H1 (cell line): ENCODE measurements at regions not wholly inside any gene's neighbourhood (a gene's known extent, or its start where the extent isn't known, plus 50 kb on each side); places are given as distances from the start of the nearest gene placed in this dataset.

ENCODE experiments used
- CTCF ChIA-PET: fragments of 300-600 bp; sonication (Branson Sonifier 250); formaldehyde crosslinking; loops from one replicate; lab custom pipeline; 2021; ENCODE audit not compliant: partially characterized antibody; lab: Charles Lee
- POLR2A ChIA-PET: fragments of 300-600 bp; sonication (Branson Sonifier 250); formaldehyde crosslinking; loops from one replicate; lab custom pipeline; 2021; ENCODE audit warnings: inconsistent platforms; ENCODE audit not compliant: partially characterized antibody; lab: Charles Lee
- DNase-seq, 2 experiments: peaks; one replicate each; pipeline versions ENCODE4 v3.0.0 to v3.0.0-alpha.2; 2010 to 2022; ENCODE audit warnings: low spot score in 2 of 2, low read depth in 1 of 2, mixed read lengths in 1 of 2
- FAIRE-seq: peaks from 2 replicates; lab custom pipeline; 2011; peaks lifted over from hg19 to GRCh38; lab: Jason Lieb, UNC
- H2AFZ ChIP-seq: 2 replicates; pipeline ENCODE4 v1.8.1; 2012; ENCODE audit warnings: low read length, inconsistent platforms
- H2AK5ac ChIP-seq: 2 replicates; pipeline ENCODE4 v1.6.1; 2013; ENCODE audit warnings: low read depth, low read length
- H2BK120ac ChIP-seq: replicated peaks from 2 replicates; pipeline ENCODE3; 2013; ENCODE audit warnings: low read depth, low read length, inconsistent platforms
- H2BK12ac ChIP-seq: 2 replicates; pipeline ENCODE4 v1.6.1; 2013; ENCODE audit warnings: low read depth, low read length
- H2BK15ac ChIP-seq: 2 replicates; pipeline ENCODE4 v1.6.1; 2013; ENCODE audit warnings: low read length
- H2BK20ac ChIP-seq: 2 replicates; pipeline ENCODE4 v1.6.1; 2013; ENCODE audit warnings: low read length
- H2BK5ac ChIP-seq: 2 replicates; pipeline ENCODE4 v1.6.1; 2013; ENCODE audit warnings: low read depth, low read length
- H3K14ac ChIP-seq: 2 replicates; pipeline ENCODE4 v1.6.1; 2013; ENCODE audit warnings: inconsistent platforms; ENCODE audit not compliant: insufficient read length
- H3K18ac ChIP-seq: 2 replicates; pipeline ENCODE4 v1.6.1; 2013; ENCODE audit warnings: low read length; ENCODE audit errors: extremely low read depth
- H3K23ac ChIP-seq: 2 replicates; pipeline ENCODE4 v1.6.1; 2013; ENCODE audit warnings: inconsistent platforms; ENCODE audit not compliant: insufficient read length
- H3K23me2 ChIP-seq: 2 replicates; pipeline ENCODE4 v1.6.1; 2013; ENCODE audit warnings: low read depth, low read length
- H3K27ac ChIP-seq: 2 replicates; pipeline ENCODE4 v1.6.1; 2011; ENCODE audit warnings: low read depth, low read length, inconsistent platforms
- H3K27me3 ChIP-seq, 4 experiments: replicated peaks in 1 of 4; 1 replicate in 1 of 4; 2 replicates in 3 of 4; pipeline versions ENCODE4 v1.6.1 to v1.8.1; 2011 to 2013; ENCODE audit warnings: low read length in 3 of 4, mild to moderate bottlenecking in 3 of 4, inconsistent platforms in 2 of 4, mixed read lengths in 2 of 4, moderate library complexity in 1 of 4; ENCODE audit not compliant: control insufficient read depth in 3 of 4, insufficient read depth in 3 of 4; ENCODE audit errors: extremely low read depth in 1 of 4
- H3K36me3 ChIP-seq, 4 experiments: 2 replicates each; pipeline versions ENCODE4 v1.6.1 to v1.8.1; 2011 to 2013; ENCODE audit warnings: mild to moderate bottlenecking in 4 of 4, low read length in 3 of 4, moderate library complexity in 2 of 4, control low read depth in 1 of 4, inconsistent platforms in 1 of 4; ENCODE audit not compliant: insufficient read depth in 4 of 4, control insufficient read depth in 2 of 4
- H3K4ac ChIP-seq: replicated peaks from 2 replicates; pipeline ENCODE3; 2013; ENCODE audit warnings: low read length, low read depth, mixed read lengths, inconsistent platforms; ENCODE audit not compliant: insufficient read length
- H3K4me1 ChIP-seq, 4 experiments: replicated peaks in 1 of 4; 1 replicate in 1 of 4; 2 replicates in 3 of 4; pipeline versions ENCODE4 v1.6.1 to v1.8.1; 2011 to 2013; ENCODE audit warnings: low read length in 3 of 4, inconsistent platforms in 2 of 4, mixed read lengths in 1 of 4; ENCODE audit not compliant: insufficient read depth in 4 of 4, control insufficient read depth in 3 of 4
- H3K4me2 ChIP-seq, 2 experiments: 2 replicates each; pipeline versions ENCODE4 v1.6.1 to v1.8.1; 2011 to 2013; ENCODE audit warnings: low read depth in 2 of 2, low read length in 2 of 2, control low read depth in 1 of 2, inconsistent platforms in 1 of 2, mild to moderate bottlenecking in 1 of 2; ENCODE audit not compliant: insufficient read depth in 1 of 2
- H3K4me3 ChIP-seq, 4 experiments: fragments of 200-600, 300-600 bp in 1 of 4; sonication (generic), shearing (Covaris generic), sonication (Bioruptor Twin) in 1 of 4; 2 replicates each; pipeline versions ENCODE4 v1.5.1 to v1.8.1; 2011 to 2016; ENCODE audit warnings: low read length in 4 of 4, low read depth in 3 of 4, control low read depth in 2 of 4, inconsistent platforms in 2 of 4, mild to moderate bottlenecking in 2 of 4, mixed read lengths in 1 of 4, moderate library complexity in 1 of 4; ENCODE audit not compliant: insufficient read depth in 2 of 4; ENCODE audit errors: extremely low read depth in 1 of 4
- H3K56ac ChIP-seq: replicated peaks from 2 replicates; pipeline ENCODE3; 2013; ENCODE audit warnings: low read depth, mild to moderate bottlenecking, mixed read lengths, low read length, inconsistent platforms; ENCODE audit not compliant: insufficient read length
- H3K79me1 ChIP-seq: 2 replicates; pipeline ENCODE4 v1.6.1; 2013; ENCODE audit warnings: low read depth, low read length, control low read depth
- H3K79me2 ChIP-seq, 2 experiments: 2 replicates each; pipeline versions ENCODE4 v1.6.1 to v1.8.1; 2012 to 2013; ENCODE audit warnings: low read length in 2 of 2, mild to moderate bottlenecking in 2 of 2, inconsistent platforms in 1 of 2; ENCODE audit not compliant: insufficient read depth in 2 of 2, control insufficient read depth in 1 of 2
- H3K9ac ChIP-seq, 4 experiments: replicated peaks in 1 of 4; 1 replicate in 1 of 4; 2 replicates in 3 of 4; pipeline versions ENCODE4 v1.6.1 to v1.8.1; 2011 to 2013; ENCODE audit warnings: low read depth in 3 of 4, low read length in 3 of 4, control low read depth in 2 of 4, mild to moderate bottlenecking in 2 of 4, moderate library complexity in 2 of 4, inconsistent platforms in 1 of 4; ENCODE audit errors: extremely low read depth in 1 of 4
- H3K9me3 ChIP-seq, 2 experiments: 2 replicates each; pipeline versions ENCODE4 v1.6.1 to v1.8.1; 2012 to 2013; ENCODE audit warnings: mild to moderate bottlenecking in 2 of 2, moderate library complexity in 2 of 2, control low read depth in 1 of 2, inconsistent platforms in 1 of 2, low read depth in 1 of 2, low read length in 1 of 2, mixed read lengths in 1 of 2; ENCODE audit not compliant: insufficient read depth in 2 of 2
- H4K20me1 ChIP-seq, 2 experiments: replicated peaks in 1 of 2; 2 replicates each; pipeline versions ENCODE3 to v1.8.1; 2011 to 2013; ENCODE audit warnings: inconsistent platforms in 2 of 2, low read length in 2 of 2, mild to moderate bottlenecking in 1 of 2; ENCODE audit not compliant: insufficient read depth in 2 of 2, control insufficient read depth in 1 of 2
- H4K5ac ChIP-seq: 2 replicates; pipeline ENCODE4 v1.6.1; 2013; ENCODE audit warnings: low read length, low read depth, mixed read lengths, inconsistent platforms; ENCODE audit not compliant: insufficient read length
- H4K8ac ChIP-seq: 2 replicates; pipeline ENCODE4 v1.8.0; 2013; ENCODE audit warnings: mild to moderate bottlenecking, moderate library complexity, low read length, inconsistent platforms; ENCODE audit not compliant: insufficient read depth; ENCODE audit errors: extremely low read depth
- H4K91ac ChIP-seq: replicated peaks from 2 replicates; pipeline ENCODE3; 2013; ENCODE audit warnings: low read length, mixed read lengths, inconsistent platforms; ENCODE audit not compliant: insufficient read length
- CBX8 ChIP-seq: fragments of 300-800, 300-1000 bp; sonication (generic); IDR thresholded peaks from 2 replicates; pipeline ENCODE4 v1.7.1; 2016; ENCODE audit warnings: low read depth, low read length, borderline replicate concordance
- CEBPB ChIP-seq: IDR thresholded peaks from 2 replicates; pipeline ENCODE4 v1.6.1; 2012; ENCODE audit warnings: low read depth, low read length
- CREB1 ChIP-seq: IDR thresholded peaks from 2 replicates; pipeline ENCODE4 v1.6.1; 2012; ENCODE audit warnings: inconsistent platforms
- EP300 ChIP-seq, 2 experiments: IDR thresholded peaks; 1 replicate in 1 of 2; 2 replicates in 1 of 2; pipeline ENCODE4 v1.6.1; 2011 to 2012; ENCODE audit warnings: low read depth in 2 of 2, low read length in 2 of 2, mild to moderate bottlenecking in 2 of 2, borderline replicate concordance in 1 of 2, inconsistent platforms in 1 of 2, moderate library complexity in 1 of 2
- HDAC2 ChIP-seq, 2 experiments: fragments of 300-600 bp in 1 of 2; sonication (generic) in 1 of 2; IDR thresholded peaks; 2 replicates each; pipeline ENCODE4 v1.6.1; 2011 to 2012; ENCODE audit warnings: low read depth in 2 of 2, low read length in 2 of 2, mild to moderate bottlenecking in 2 of 2, moderate library complexity in 2 of 2, borderline replicate concordance in 1 of 2, inconsistent platforms in 1 of 2
- PHF8 ChIP-seq: fragments of 200-600 bp; sonication (generic); conservative IDR thresholded peaks from 2 replicates; pipeline ENCODE4 v1.7.1; 2012; ENCODE audit warnings: low read depth, mild to moderate bottlenecking, inconsistent platforms, low read length, moderate library complexity
- SIRT6 ChIP-seq: IDR thresholded peaks from one replicate; pipeline ENCODE4 v1.7.1; 2012; ENCODE audit warnings: low read length, inconsistent platforms
- USF2 ChIP-seq: IDR thresholded peaks from 2 replicates; pipeline ENCODE4 v1.6.1; 2011; ENCODE audit warnings: low read length, improper control_type of control experiment
- WGBS, 2 experiments: shearing (Covaris generic) in 1 of 2; methylation state at CpG; one replicate each; pipeline versions ENCODE4 v1.1.6 to v1.1.7; 2013 to 2015; ENCODE audit warnings: low lambda C conversion rate in 2 of 2, mixed read lengths in 2 of 2, inconsistent platforms in 1 of 2, low coverage in 1 of 2, missing lambda C conversion rate in 1 of 2; ENCODE audit not compliant: insufficient replicate concordance in 2 of 2, insufficient coverage in 1 of 2, insufficient read length in 1 of 2; ENCODE audit errors: extremely low coverage in 1 of 2, missing lambda C conversion rate in 1 of 2; 5-methylcytosine and 5-hydroxymethylcytosine counted together

GRCh38 chr5:147098233-147098790 lies 136.5 kb upstream of the STK32A start:
- H3K79me2 ChIP-seq = no peaks in the 10 kb centered on the region
- H2BK5ac ChIP-seq = no peak overlapping the region
- no peak overlapping the region for H3K4me2 ChIP-seq
- H3K27ac ChIP-seq = no peak overlapping the region
- H4K5ac ChIP-seq = no peak overlapping the region
- H2BK15ac ChIP-seq = no peak overlapping the region
- WGBS, 2 experiments = 53% methylated on average over 5 of the region's 5 CpGs; no CpG with 5 or more reads in 1 of the 2 experiments
- no peak overlapping the region for H3K23ac ChIP-seq
- no peaks in the 10 kb centered on the region for H3K36me3 ChIP-seq
- DNase-seq = peak in 1 of 2 experiments; percentile 67
- H4K20me1 ChIP-seq = no peaks in the 10 kb centered on the region
- no peak overlapping the region for H4K91ac ChIP-seq
- H3K56ac ChIP-seq = no peak overlapping the region
- H3K4me3 ChIP-seq = no peak overlapping the region
- H3K9ac ChIP-seq = no peak overlapping the region
- peak; percentile 78 for FAIRE-seq
- no peak overlapping the region for H3K4ac ChIP-seq
- H2AK5ac ChIP-seq = no peak overlapping the region
- no peak overlapping the region for H2BK12ac ChIP-seq
- ChIA-PET POLR2A (no interaction called here), CTCF (interaction anchor here (0.7 to 4.8 kb wide), 26 partner anchors 8 to 582 kb away, joined by 3 to 46 read pairs (median 5); partner anchors contain the start of gene GPR151)
- no peak overlapping the region for H2BK120ac ChIP-seq
- H3K79me1 ChIP-seq = no peaks in the 10 kb centered on the region
- H2AFZ ChIP-seq = peak overlapping the region; percentile 80; the same call in 1 of the 2 replicates
- H3K23me2 ChIP-seq = no peaks in the 10 kb centered on the region
- H3K14ac ChIP-seq = no peak overlapping the region
- peaks cover 0 to 3% (median 0%) of the 10 kb centered on the region in 4 experiments; a peak in 3 of 7 replicates for H3K4me1 ChIP-seq
- H3K18ac ChIP-seq = no peak overlapping the region
- H4K8ac ChIP-seq = no peak overlapping the region
- H2BK20ac ChIP-seq = no peak overlapping the region
- H3K27me3 ChIP-seq = no peaks in the 10 kb centered on the region
- no peaks in the 10 kb centered on the region for H3K9me3 ChIP-seq
- no peak for TF ChIP-seq EP300 (IDR thresholded peaks at IDR 0.05; ENCODE audit: borderline replicate concordance in 1 of 2, low read depth in 2 of 2, low read length in 2 of 2)
- TF ChIP-seq CREB1 = no peak
- no peak for TF ChIP-seq SIRT6
- 0 out of 4 replicates have a peak, but pooled peaks of 1 of the 2 experiments have one; percentile 6 for TF ChIP-seq HDAC2 (IDR thresholded peaks at IDR 0.05; ENCODE audit: borderline replicate concordance in 1 of 2, low read depth in 2 of 2, low read length in 2 of 2)
- TF ChIP-seq CEBPB = no peak
- TF ChIP-seq PHF8 = no peak
- no peak for TF ChIP-seq USF2
- no peak for TF ChIP-seq CBX8
